ENCODE measurements at regions not wholly inside any gene's neighbourhood (a gene's known extent, or its start where the extent isn't known, plus 50 kb on each side); places are given as distances from the start of the nearest gene placed in this dataset.

DNA sequence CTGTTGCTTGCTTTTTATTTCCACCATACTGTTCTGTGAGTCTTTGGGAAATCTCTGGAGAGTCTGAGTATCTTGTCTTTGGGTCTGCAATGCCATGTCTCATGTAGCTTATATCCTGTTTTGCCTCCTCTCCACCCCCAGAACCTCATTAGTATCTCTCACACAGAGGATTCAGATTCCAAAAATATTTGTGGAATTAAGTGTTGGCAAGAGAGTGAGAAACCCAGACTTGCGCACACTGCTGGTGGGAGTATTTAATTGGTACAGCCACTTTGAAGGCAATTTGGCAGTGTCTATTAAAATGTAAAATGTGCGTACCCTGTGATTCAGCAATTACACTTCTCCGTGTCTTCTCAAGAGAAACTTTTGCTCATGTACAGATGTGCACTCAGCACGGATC, 68.6 kb downstream of the ZNF621 start:
- DNase-seq (ENCODE audit: low read depth in 2 of 3, low spot score in 2 of 3), result no peak

- DNase-seq (ENCODE audit: low read depth in 2 of 3, low spot score in 2 of 3), result no peak
Observed at GRCh38 chr3:40597441-40597840, 72.7 kb downstream of the ZNF621 start.

GRCh38 chr3:40598338-40598737, 73.6 kb downstream of the ZNF621 start:
- DNase-seq (ENCODE audit: low read depth in 2 of 3, low spot score in 2 of 3), result no peak

- no peak for DNase-seq (ENCODE audit: low read depth in 2 of 3, low spot score in 2 of 3)
Observed at GRCh38 chr3:40598962-40599361, 74.2 kb downstream of the ZNF621 start.

DNA sequence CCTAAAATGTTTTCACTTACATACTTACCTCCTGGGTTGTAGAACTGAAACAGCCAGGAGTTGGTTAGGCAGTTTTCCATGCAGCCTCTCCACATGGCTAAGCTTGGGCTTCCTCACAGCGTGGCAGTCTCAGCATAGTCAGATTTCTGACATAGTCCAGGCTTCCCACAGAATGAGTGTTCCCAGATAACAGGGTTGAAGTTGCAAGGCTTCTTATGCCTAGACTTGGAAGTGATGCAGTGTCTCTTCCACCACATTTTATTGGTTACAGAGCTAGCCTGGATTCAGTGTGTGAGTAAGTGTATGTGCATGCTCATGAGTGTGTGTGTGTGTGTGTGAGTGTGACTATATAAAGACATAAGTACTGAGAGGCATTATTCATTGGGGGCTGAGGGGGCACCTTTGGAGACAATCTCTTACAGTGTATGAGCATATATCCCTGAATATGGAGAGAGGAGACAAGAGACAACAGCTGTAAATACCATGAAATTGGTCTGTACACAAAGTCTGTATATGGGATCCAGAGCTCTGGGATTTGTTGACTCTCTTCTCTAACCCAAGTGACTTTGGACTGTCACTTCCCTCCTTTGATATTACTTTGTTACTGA, 78.1 kb downstream of the ZNF621 start:
- DNase-seq (ENCODE audit: low read depth in 2 of 3, low spot score in 2 of 3), result no peak

- DNase-seq (ENCODE audit: low read depth in 2 of 3, low spot score in 2 of 3), result no peak
Observed at GRCh38 chr3:40605960-40606359, 81.2 kb downstream of the ZNF621 start.

DNA sequence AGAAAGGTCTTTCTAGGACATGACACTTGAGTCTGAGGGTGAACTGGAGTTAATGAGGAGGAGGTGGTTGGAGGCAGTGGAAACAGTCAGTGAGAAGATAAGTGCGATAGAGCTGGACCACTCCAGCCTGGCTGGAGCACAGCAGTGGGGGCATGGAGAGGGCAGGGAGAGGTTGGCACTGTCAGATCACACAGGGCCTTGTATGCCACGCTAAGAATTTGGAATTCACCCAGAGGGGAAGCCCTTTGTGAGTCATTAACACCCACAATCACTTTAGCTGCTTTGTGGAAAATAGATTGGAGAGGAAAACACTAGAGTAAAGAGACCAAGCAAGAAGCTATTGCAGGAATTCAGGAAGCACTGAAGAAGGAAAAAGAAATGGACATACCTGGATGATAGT, 83.3 kb downstream of the ZNF621 start:
- DNase-seq (ENCODE audit: low read depth in 2 of 3, low spot score in 2 of 3), result no peak

GRCh38 chr3:40613306-40613705, 88.5 kb downstream of the ZNF621 start:
- no peak for DNase-seq (ENCODE audit: low read depth in 2 of 3, low spot score in 2 of 3)

DNA sequence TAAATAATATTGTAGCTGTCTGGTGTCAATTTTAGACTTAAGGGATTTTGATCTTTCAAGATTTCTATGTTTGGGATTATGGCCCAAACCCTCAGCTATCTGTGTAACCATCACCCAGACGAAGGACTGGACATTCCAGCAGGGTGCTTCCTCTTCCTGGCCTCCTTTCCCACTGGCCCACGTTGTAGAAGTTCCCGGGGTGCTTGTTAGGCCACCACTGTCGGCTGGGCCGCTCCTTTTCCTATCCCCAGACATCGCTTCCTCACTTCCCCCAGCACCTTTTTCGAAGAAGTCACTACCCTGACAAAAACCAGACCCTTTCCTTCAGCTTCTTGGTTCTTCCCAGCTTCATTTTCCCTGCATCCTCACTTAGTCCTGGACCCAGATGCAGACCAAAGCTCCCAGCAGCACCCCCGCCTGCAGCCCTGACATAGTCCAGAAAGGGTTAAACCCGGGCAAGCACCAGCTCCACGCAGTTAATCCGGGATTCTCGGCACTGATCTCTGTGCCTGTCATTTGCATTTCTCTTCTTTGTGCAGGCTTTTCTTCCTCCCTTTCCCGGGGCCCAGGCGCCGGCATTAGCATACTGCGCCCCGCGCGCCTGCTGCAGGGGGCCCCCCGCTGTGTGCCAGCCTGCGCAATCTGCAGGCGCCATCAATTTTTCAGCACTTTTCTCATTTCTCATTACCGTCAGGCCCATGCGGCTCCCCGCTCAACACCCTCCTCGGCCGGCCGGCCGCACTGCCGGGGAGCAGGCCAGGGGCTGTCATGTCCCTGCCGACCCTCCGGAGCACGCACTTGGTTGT, 90.6 kb downstream of the ZNF621 start:
- DNase-seq (ENCODE audit: low read depth in 2 of 3, low spot score in 2 of 3), result peak in 1 of 3 donors; percentile 14

DNA sequence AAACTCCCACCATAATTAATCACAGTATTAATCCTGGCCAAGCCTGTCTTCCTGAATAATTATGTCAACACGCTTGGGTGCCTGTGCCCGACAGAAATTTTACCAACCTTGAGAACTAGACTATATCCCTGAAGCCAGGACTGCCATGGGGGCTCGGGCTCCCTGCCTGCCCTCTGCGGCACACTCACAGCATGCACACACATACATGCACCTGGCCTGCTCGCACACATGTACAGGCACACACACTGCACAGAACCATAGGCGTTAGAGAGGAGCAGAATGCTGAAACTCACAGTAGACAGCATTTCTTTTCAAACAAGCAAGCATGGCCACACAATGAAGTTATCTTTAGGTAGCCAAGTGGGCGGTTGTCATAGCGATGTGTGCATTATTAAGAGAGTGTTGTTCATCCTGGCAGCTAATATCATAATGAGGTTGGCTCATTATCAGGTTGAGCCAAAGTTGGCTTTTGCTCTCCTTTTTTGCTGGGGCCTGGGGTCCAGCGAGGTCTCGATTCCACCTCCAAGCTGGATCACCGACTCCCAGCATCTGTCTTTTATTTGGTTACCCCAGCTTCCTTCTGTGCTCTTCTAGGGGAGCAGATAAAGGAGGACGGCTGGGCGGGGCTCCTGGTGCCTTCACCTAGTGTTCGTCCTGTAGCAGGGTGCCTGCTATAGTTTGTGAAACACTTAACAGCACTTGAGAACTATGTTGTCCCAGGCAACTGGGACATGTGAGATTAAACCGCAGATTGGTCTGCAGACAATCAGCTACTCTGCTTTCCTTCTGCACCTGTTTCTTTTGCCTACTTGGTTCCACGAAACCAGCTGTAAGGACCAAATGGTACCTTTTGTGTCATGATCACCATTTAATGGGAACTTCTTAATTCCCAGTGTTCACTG, 91.4 kb downstream of the ZNF621 start:
- no peak for DNase-seq (ENCODE audit: low read depth in 2 of 3, low spot score in 2 of 3)

GRCh38 chr3:40617084-40617483, 92.3 kb downstream of the ZNF621 start:
- DNase-seq (ENCODE audit: low read depth in 2 of 3, low spot score in 2 of 3), result no peak

GRCh38 chr3:40618158-40618557, 93.4 kb downstream of the ZNF621 start:
- DNase-seq (ENCODE audit: low read depth in 2 of 3, low spot score in 2 of 3), result no peak

GRCh38 chr3:40620151-40620550, 95.4 kb downstream of the ZNF621 start:
- no peak for DNase-seq (ENCODE audit: low read depth in 2 of 3, low spot score in 2 of 3)

- DNase-seq (ENCODE audit: low read depth in 2 of 3, low spot score in 2 of 3), result no peak
Observed at GRCh38 chr3:40621252-40621651, 96.5 kb downstream of the ZNF621 start.

DNA sequence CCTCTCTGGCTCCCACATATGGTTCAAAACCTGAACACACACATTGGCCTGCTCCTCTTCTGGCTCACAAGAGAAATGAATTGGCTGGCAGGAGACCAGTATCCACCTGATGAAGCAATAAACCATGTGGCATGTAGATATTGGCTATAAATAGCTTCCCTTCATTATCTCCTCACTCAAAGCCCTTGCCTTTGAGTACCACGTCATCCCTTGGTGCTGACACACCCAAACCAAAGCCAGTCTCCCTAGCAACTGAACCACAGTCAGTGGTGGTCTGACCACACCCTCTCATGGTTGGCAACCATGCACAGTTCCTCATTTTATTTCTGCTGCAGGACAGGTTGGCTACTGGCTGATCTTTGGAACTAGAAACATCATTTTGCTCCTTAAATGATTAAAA, 98.8 kb downstream of the ZNF621 start:
- peak in 2 of 3 donors; percentile 86 to 95 for DNase-seq (ENCODE audit: low read depth in 2 of 3, low spot score in 2 of 3)

DNA sequence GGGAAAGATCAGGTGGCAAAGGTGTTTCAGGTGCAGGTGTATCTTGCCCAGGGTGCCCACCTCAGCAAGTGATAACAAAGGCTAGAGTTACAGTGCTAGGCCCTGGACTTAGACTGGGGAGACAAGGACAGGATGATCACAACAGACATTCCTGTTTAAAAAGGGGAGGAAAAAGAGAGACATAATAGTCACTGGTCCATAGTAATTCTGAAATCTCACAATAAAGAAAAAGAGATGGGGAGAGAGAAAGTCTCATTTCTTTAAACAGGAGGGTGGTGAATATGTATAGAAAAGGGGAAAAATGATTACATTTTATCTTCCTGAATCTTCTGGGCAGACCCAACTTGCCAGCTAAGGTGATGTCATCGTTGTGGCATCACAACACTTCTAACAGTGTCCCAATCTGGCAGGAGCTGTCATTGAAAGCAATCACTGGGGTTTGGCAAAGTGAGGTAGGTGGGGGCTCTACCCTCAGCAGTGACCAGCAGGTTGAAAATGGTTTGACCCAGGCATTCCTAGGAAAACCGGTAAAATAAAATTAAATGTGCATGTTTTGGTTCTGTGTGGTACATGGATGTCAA, 99.5 kb downstream of the ZNF621 start:
- no peak for DNase-seq (ENCODE audit: low read depth in 2 of 3, low spot score in 2 of 3)

DNA sequence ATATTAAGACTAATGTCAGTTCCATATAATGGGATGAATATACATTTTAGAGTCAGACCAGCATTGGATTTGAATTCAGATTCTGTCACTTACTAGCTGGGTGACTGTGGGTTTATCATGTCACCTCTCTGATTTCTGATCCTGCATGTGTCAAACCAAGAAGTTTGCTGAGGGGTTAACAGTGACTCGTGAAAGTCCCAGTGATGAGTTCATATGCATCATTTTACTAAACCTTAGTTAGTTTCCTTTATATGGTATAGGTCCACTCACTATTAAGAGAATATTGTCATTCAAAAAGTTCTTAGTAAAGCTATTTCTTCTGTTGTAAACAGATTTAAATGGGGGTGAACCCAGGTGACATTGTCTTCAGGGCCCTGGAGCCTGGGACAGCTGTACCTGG, 102.3 kb downstream of the ZNF621 start:
- DNase-seq (ENCODE audit: low read depth in 2 of 3, low spot score in 2 of 3), result no peak

- DNase-seq (ENCODE audit: low read depth in 2 of 3, low spot score in 2 of 3), result no peak
Observed at GRCh38 chr3:40628984-40629383, 104.2 kb downstream of the ZNF621 start.

- DNase-seq (ENCODE audit: low read depth in 2 of 3, low spot score in 2 of 3), result no peak
Observed at GRCh38 chr3:40631341-40631995, 106.7 kb downstream of the ZNF621 start.

GRCh38 chr3:40637906-40638305, 113.1 kb downstream of the ZNF621 start:
- no peak for DNase-seq (ENCODE audit: low read depth in 2 of 3, low spot score in 2 of 3)

- DNase-seq (ENCODE audit: low read depth in 2 of 3, low spot score in 2 of 3), result no peak
Observed at GRCh38 chr3:40639006-40639405, 114.2 kb downstream of the ZNF621 start.
